H1 (cell line): ENCODE measurements at regions not wholly inside any gene's neighbourhood (a gene's known extent, or its start where the extent isn't known, plus 50 kb on each side); places are given as distances from the start of the nearest gene placed in this dataset.

Experiments used
- CTCF ChIA-PET: fragments of 300-600 bp; sonication (Branson Sonifier 250); formaldehyde crosslinking; loops from one replicate; lab custom pipeline; 2021; ENCODE audit not compliant: partially characterized antibody; lab: Charles Lee
- POLR2A ChIA-PET: fragments of 300-600 bp; sonication (Branson Sonifier 250); formaldehyde crosslinking; loops from one replicate; lab custom pipeline; 2021; ENCODE audit warnings: inconsistent platforms; ENCODE audit not compliant: partially characterized antibody; lab: Charles Lee
- DNase-seq, 2 experiments: peaks; one replicate each; pipeline versions ENCODE4 v3.0.0 to v3.0.0-alpha.2; 2010 to 2022; ENCODE audit warnings: low spot score in 2 of 2, low read depth in 1 of 2, mixed read lengths in 1 of 2
- FAIRE-seq: peaks from 2 replicates; lab custom pipeline; 2011; peaks lifted over from hg19 to GRCh38; lab: Jason Lieb, UNC
- H2AFZ ChIP-seq: 2 replicates; pipeline ENCODE4 v1.8.1; 2012; ENCODE audit warnings: low read length, inconsistent platforms
- H2AK5ac ChIP-seq: 2 replicates; pipeline ENCODE4 v1.6.1; 2013; ENCODE audit warnings: low read depth, low read length
- H2BK120ac ChIP-seq: replicated peaks from 2 replicates; pipeline ENCODE3; 2013; ENCODE audit warnings: low read depth, low read length, inconsistent platforms
- H2BK12ac ChIP-seq: 2 replicates; pipeline ENCODE4 v1.6.1; 2013; ENCODE audit warnings: low read depth, low read length
- H2BK15ac ChIP-seq: 2 replicates; pipeline ENCODE4 v1.6.1; 2013; ENCODE audit warnings: low read length
- H2BK20ac ChIP-seq: 2 replicates; pipeline ENCODE4 v1.6.1; 2013; ENCODE audit warnings: low read length
- H2BK5ac ChIP-seq: 2 replicates; pipeline ENCODE4 v1.6.1; 2013; ENCODE audit warnings: low read depth, low read length
- H3K14ac ChIP-seq: 2 replicates; pipeline ENCODE4 v1.6.1; 2013; ENCODE audit warnings: inconsistent platforms; ENCODE audit not compliant: insufficient read length
- H3K18ac ChIP-seq: 2 replicates; pipeline ENCODE4 v1.6.1; 2013; ENCODE audit warnings: low read length; ENCODE audit errors: extremely low read depth
- H3K23ac ChIP-seq: 2 replicates; pipeline ENCODE4 v1.6.1; 2013; ENCODE audit warnings: inconsistent platforms; ENCODE audit not compliant: insufficient read length
- H3K23me2 ChIP-seq: 2 replicates; pipeline ENCODE4 v1.6.1; 2013; ENCODE audit warnings: low read depth, low read length
- H3K27ac ChIP-seq: 2 replicates; pipeline ENCODE4 v1.6.1; 2011; ENCODE audit warnings: low read depth, low read length, inconsistent platforms
- H3K27me3 ChIP-seq, 4 experiments: replicated peaks in 1 of 4; 1 replicate in 1 of 4; 2 replicates in 3 of 4; pipeline versions ENCODE4 v1.6.1 to v1.8.1; 2011 to 2013; ENCODE audit warnings: low read length in 3 of 4, mild to moderate bottlenecking in 3 of 4, inconsistent platforms in 2 of 4, mixed read lengths in 2 of 4, moderate library complexity in 1 of 4; ENCODE audit not compliant: control insufficient read depth in 3 of 4, insufficient read depth in 3 of 4; ENCODE audit errors: extremely low read depth in 1 of 4
- H3K36me3 ChIP-seq, 4 experiments: 2 replicates each; pipeline versions ENCODE4 v1.6.1 to v1.8.1; 2011 to 2013; ENCODE audit warnings: mild to moderate bottlenecking in 4 of 4, low read length in 3 of 4, moderate library complexity in 2 of 4, control low read depth in 1 of 4, inconsistent platforms in 1 of 4; ENCODE audit not compliant: insufficient read depth in 4 of 4, control insufficient read depth in 2 of 4
- H3K4ac ChIP-seq: replicated peaks from 2 replicates; pipeline ENCODE3; 2013; ENCODE audit warnings: low read length, low read depth, mixed read lengths, inconsistent platforms; ENCODE audit not compliant: insufficient read length
- H3K4me1 ChIP-seq, 4 experiments: replicated peaks in 1 of 4; 1 replicate in 1 of 4; 2 replicates in 3 of 4; pipeline versions ENCODE4 v1.6.1 to v1.8.1; 2011 to 2013; ENCODE audit warnings: low read length in 3 of 4, inconsistent platforms in 2 of 4, mixed read lengths in 1 of 4; ENCODE audit not compliant: insufficient read depth in 4 of 4, control insufficient read depth in 3 of 4
- H3K4me2 ChIP-seq, 2 experiments: 2 replicates each; pipeline versions ENCODE4 v1.6.1 to v1.8.1; 2011 to 2013; ENCODE audit warnings: low read depth in 2 of 2, low read length in 2 of 2, control low read depth in 1 of 2, inconsistent platforms in 1 of 2, mild to moderate bottlenecking in 1 of 2; ENCODE audit not compliant: insufficient read depth in 1 of 2
- H3K4me3 ChIP-seq, 4 experiments: fragments of 200-600, 300-600 bp in 1 of 4; sonication (generic), shearing (Covaris generic), sonication (Bioruptor Twin) in 1 of 4; 2 replicates each; pipeline versions ENCODE4 v1.5.1 to v1.8.1; 2011 to 2016; ENCODE audit warnings: low read length in 4 of 4, low read depth in 3 of 4, control low read depth in 2 of 4, inconsistent platforms in 2 of 4, mild to moderate bottlenecking in 2 of 4, mixed read lengths in 1 of 4, moderate library complexity in 1 of 4; ENCODE audit not compliant: insufficient read depth in 2 of 4; ENCODE audit errors: extremely low read depth in 1 of 4
- H3K56ac ChIP-seq: replicated peaks from 2 replicates; pipeline ENCODE3; 2013; ENCODE audit warnings: low read depth, mild to moderate bottlenecking, mixed read lengths, low read length, inconsistent platforms; ENCODE audit not compliant: insufficient read length
- H3K79me1 ChIP-seq: 2 replicates; pipeline ENCODE4 v1.6.1; 2013; ENCODE audit warnings: low read depth, low read length, control low read depth
- H3K79me2 ChIP-seq, 2 experiments: 2 replicates each; pipeline versions ENCODE4 v1.6.1 to v1.8.1; 2012 to 2013; ENCODE audit warnings: low read length in 2 of 2, mild to moderate bottlenecking in 2 of 2, inconsistent platforms in 1 of 2; ENCODE audit not compliant: insufficient read depth in 2 of 2, control insufficient read depth in 1 of 2
- H3K9ac ChIP-seq, 4 experiments: replicated peaks in 1 of 4; 1 replicate in 1 of 4; 2 replicates in 3 of 4; pipeline versions ENCODE4 v1.6.1 to v1.8.1; 2011 to 2013; ENCODE audit warnings: low read depth in 3 of 4, low read length in 3 of 4, control low read depth in 2 of 4, mild to moderate bottlenecking in 2 of 4, moderate library complexity in 2 of 4, inconsistent platforms in 1 of 4; ENCODE audit errors: extremely low read depth in 1 of 4
- H3K9me3 ChIP-seq, 2 experiments: 2 replicates each; pipeline versions ENCODE4 v1.6.1 to v1.8.1; 2012 to 2013; ENCODE audit warnings: mild to moderate bottlenecking in 2 of 2, moderate library complexity in 2 of 2, control low read depth in 1 of 2, inconsistent platforms in 1 of 2, low read depth in 1 of 2, low read length in 1 of 2, mixed read lengths in 1 of 2; ENCODE audit not compliant: insufficient read depth in 2 of 2
- H4K20me1 ChIP-seq, 2 experiments: replicated peaks in 1 of 2; 2 replicates each; pipeline versions ENCODE3 to v1.8.1; 2011 to 2013; ENCODE audit warnings: inconsistent platforms in 2 of 2, low read length in 2 of 2, mild to moderate bottlenecking in 1 of 2; ENCODE audit not compliant: insufficient read depth in 2 of 2, control insufficient read depth in 1 of 2
- H4K5ac ChIP-seq: 2 replicates; pipeline ENCODE4 v1.6.1; 2013; ENCODE audit warnings: low read length, low read depth, mixed read lengths, inconsistent platforms; ENCODE audit not compliant: insufficient read length
- H4K8ac ChIP-seq: 2 replicates; pipeline ENCODE4 v1.8.0; 2013; ENCODE audit warnings: mild to moderate bottlenecking, moderate library complexity, low read length, inconsistent platforms; ENCODE audit not compliant: insufficient read depth; ENCODE audit errors: extremely low read depth
- H4K91ac ChIP-seq: replicated peaks from 2 replicates; pipeline ENCODE3; 2013; ENCODE audit warnings: low read length, mixed read lengths, inconsistent platforms; ENCODE audit not compliant: insufficient read length
- CREB1 ChIP-seq: IDR thresholded peaks from 2 replicates; pipeline ENCODE4 v1.6.1; 2012; ENCODE audit warnings: inconsistent platforms
- RAD21 ChIP-seq, 2 experiments: IDR thresholded peaks in 1 of 2; conservative IDR thresholded peaks in 1 of 2; 2 replicates each; pipeline ENCODE4 v1.6.1; 2011; ENCODE audit warnings: low read depth in 2 of 2, low read length in 2 of 2, improper control_type of control experiment in 1 of 2, inconsistent platforms in 1 of 2, mild to moderate bottlenecking in 1 of 2, moderate library complexity in 1 of 2
- WGBS, 2 experiments: shearing (Covaris generic) in 1 of 2; methylation state at CpG; one replicate each; pipeline versions ENCODE4 v1.1.6 to v1.1.7; 2013 to 2015; ENCODE audit warnings: low lambda C conversion rate in 2 of 2, mixed read lengths in 2 of 2, inconsistent platforms in 1 of 2, low coverage in 1 of 2, missing lambda C conversion rate in 1 of 2; ENCODE audit not compliant: insufficient replicate concordance in 2 of 2, insufficient coverage in 1 of 2, insufficient read length in 1 of 2; ENCODE audit errors: extremely low coverage in 1 of 2, missing lambda C conversion rate in 1 of 2; 5-methylcytosine and 5-hydroxymethylcytosine counted together
- TF ChIP-seq, protein P1 (sequence below), 3 experiments: IDR thresholded peaks; 1 replicate in 2 of 3; 2 replicates in 1 of 3; pipeline versions ENCODE4 v1.5.1 to v1.6.1; 2011; ENCODE audit warnings: low read length in 3 of 3, mild to moderate bottlenecking in 3 of 3, inconsistent platforms in 2 of 3, low read depth in 1 of 3, moderate library complexity in 1 of 3; ENCODE audit not compliant: insufficient read depth in 1 of 3; ENCODE audit errors: control extremely low read depth in 1 of 3

DNA sequence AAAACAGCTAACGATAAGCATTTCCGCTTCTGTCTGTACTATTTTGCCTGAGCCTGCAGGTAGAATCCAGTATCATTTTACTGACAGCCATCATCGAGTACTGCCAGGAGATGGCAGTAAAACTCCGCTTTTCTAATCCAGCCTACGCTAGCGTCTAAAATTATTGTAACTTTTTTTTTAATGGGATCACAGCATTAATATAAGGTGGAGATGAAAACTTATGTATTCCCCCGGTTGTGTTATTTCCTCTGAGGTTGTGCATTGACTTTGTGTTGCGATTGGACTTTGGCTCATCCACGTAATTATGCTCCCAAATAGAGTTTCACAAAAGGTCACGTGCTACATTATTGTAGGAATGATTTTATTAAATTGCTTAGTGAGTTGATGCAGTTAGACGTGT, 248.1 kb downstream of the C4orf33 start:
- Histone ChIP-seq H3K56ac (no peak overlapping the region), H3K4ac (no peak overlapping the region), H4K91ac (no peak overlapping the region), H4K8ac (no peak overlapping the region), H3K23ac (no peak overlapping the region), H3K9ac (no peak overlapping the region), H3K23me2 (no peaks in the 10 kb centered on the region), H3K18ac (no peak overlapping the region), H3K14ac (no peak overlapping the region), H2BK15ac (no peak overlapping the region), H3K36me3 (no peaks in the 10 kb centered on the region), H3K4me1 (no peaks in the 10 kb centered on the region; a peak in 1 of 7 replicates), H2BK5ac (no peak overlapping the region), H3K27ac (no peak overlapping the region), H2BK12ac (no peak overlapping the region), H3K79me2 (no peaks in the 10 kb centered on the region), H3K27me3 (no peaks in the 10 kb centered on the region; a peak in 1 of 7 replicates), H2BK120ac (no peak overlapping the region), H4K20me1 (no peaks in the 10 kb centered on the region), H3K4me2 (no peak overlapping the region), H2AFZ (peak overlapping the region; percentile 36; the same call in 1 of the 2 replicates), H2BK20ac (no peak overlapping the region), H2AK5ac (no peak overlapping the region), H3K4me3 (no peak overlapping the region), H3K79me1 (no peaks in the 10 kb centered on the region), H4K5ac (no peak overlapping the region), H3K9me3 (no peaks in the 10 kb centered on the region)
- TF ChIP-seq, protein P1, sequence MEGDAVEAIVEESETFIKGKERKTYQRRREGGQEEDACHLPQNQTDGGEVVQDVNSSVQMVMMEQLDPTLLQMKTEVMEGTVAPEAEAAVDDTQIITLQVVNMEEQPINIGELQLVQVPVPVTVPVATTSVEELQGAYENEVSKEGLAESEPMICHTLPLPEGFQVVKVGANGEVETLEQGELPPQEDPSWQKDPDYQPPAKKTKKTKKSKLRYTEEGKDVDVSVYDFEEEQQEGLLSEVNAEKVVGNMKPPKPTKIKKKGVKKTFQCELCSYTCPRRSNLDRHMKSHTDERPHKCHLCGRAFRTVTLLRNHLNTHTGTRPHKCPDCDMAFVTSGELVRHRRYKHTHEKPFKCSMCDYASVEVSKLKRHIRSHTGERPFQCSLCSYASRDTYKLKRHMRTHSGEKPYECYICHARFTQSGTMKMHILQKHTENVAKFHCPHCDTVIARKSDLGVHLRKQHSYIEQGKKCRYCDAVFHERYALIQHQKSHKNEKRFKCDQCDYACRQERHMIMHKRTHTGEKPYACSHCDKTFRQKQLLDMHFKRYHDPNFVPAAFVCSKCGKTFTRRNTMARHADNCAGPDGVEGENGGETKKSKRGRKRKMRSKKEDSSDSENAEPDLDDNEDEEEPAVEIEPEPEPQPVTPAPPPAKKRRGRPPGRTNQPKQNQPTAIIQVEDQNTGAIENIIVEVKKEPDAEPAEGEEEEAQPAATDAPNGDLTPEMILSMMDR (IDR thresholded peaks at IDR 0.05; ENCODE audit: control extremely low read depth in 1 of 3, insufficient read depth in 1 of 3, low read depth in 1 of 3, low read length in 3 of 3) = peak in 2 of 3 experiments; percentile 61 to 65; a peak in 2 of 4 replicates
- TF ChIP-seq CREB1 (no peak), RAD21 (IDR thresholded peaks at IDR 0.05 in 1 of 2, conservative IDR thresholded peaks at IDR 0.05 in 1 of 2; ENCODE audit: low read depth in 2 of 2, low read length in 2 of 2) (peak; percentile 78 to 85)
- POLR2A ChIA-PET = no interaction called here
- CTCF ChIA-PET = interaction anchor here (0.6 to 2.5 kb wide), 15 partner anchors 8 to 1566 kb away, joined by 3 to 12 read pairs (median 5); no protein-coding TSS in a partner anchor
- DNase-seq (no peak), FAIRE-seq (peak; percentile 88)
- 48% methylated on average over 11 of the region's 11 CpGs; no CpG with 5 or more reads in 1 of the 2 experiments for WGBS, 2 experiments
